NB4 (cell line): ENCODE measurements at regions not wholly inside any gene's neighbourhood (a gene's known extent, or its start where the extent isn't known, plus 50 kb on each side); places are given as distances from the start of the nearest gene placed in this dataset.

ENCODE experiments used
- POLR2A ChIP-seq: IDR thresholded peaks from 2 replicates; pipeline ENCODE4 v1.6.1; 2011; ENCODE audit warnings: mild to moderate bottlenecking; ENCODE audit not compliant: insufficient read length; ENCODE audit errors: extremely low read depth
- TF ChIP-seq, protein P1 (sequence below): IDR thresholded peaks from one replicate; pipeline ENCODE4 v1.5.1; 2012; ENCODE audit warnings: low read depth, low read length
- TF ChIP-seq, protein P2 (sequence below): IDR thresholded peaks from 2 replicates; pipeline ENCODE4 v1.6.1; 2011; ENCODE audit warnings: low read depth, low read length

DNA sequence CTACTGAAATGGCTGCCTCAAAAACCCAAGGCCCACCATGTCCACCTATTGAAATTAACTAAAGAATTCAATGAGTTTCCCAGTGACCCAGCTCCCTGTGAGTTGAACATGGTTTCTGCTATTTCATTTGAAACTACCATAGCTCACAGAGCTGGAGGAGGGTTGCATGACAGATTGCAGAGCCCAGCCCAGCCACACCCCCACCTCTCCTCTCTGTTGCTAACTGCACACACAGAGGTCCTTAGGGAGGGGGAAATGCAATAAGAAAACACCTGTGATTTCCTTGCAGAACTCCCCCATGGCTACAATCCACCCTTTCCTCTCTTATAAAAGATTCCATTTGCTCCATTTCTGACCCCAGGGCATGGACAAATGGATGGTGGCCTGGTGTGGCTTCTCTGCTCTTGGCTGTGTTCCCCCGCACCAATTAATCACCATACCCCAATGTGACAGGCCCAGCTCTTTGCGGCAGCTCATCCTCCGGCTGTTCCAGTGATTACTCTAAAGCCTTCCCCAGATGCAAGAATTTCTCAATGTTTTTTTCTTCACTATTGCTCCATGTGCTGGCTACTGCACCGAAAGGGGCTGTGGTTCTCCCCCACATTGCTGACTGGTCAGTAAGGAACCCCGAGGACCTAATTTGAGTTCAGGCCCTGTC is 208.4 kb upstream of the KBTBD8 start:
- no peak for TF ChIP-seq POLR2A
- TF ChIP-seq, protein P1, sequence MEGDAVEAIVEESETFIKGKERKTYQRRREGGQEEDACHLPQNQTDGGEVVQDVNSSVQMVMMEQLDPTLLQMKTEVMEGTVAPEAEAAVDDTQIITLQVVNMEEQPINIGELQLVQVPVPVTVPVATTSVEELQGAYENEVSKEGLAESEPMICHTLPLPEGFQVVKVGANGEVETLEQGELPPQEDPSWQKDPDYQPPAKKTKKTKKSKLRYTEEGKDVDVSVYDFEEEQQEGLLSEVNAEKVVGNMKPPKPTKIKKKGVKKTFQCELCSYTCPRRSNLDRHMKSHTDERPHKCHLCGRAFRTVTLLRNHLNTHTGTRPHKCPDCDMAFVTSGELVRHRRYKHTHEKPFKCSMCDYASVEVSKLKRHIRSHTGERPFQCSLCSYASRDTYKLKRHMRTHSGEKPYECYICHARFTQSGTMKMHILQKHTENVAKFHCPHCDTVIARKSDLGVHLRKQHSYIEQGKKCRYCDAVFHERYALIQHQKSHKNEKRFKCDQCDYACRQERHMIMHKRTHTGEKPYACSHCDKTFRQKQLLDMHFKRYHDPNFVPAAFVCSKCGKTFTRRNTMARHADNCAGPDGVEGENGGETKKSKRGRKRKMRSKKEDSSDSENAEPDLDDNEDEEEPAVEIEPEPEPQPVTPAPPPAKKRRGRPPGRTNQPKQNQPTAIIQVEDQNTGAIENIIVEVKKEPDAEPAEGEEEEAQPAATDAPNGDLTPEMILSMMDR, result no peak
- TF ChIP-seq, protein P2, sequence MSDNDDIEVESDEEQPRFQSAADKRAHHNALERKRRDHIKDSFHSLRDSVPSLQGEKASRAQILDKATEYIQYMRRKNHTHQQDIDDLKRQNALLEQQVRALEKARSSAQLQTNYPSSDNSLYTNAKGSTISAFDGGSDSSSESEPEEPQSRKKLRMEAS, result no peak
